GM12865 (cell line): ENCODE measurements at regions not wholly inside any gene's neighbourhood (a gene's known extent, or its start where the extent isn't known, plus 50 kb on each side); places are given as distances from the start of the nearest gene placed in this dataset.

Experiments
- DNase-seq: peaks from one replicate; pipeline ENCODE4 v3.0.0; 2010; ENCODE audit warnings: low read depth
- H3K4me3 ChIP-seq: 2 replicates; pipeline ENCODE4 v1.5.1; 2011; ENCODE audit warnings: mild to moderate bottlenecking, low read depth, low read length, control low read depth
- CTCF ChIP-seq: IDR thresholded peaks from 2 replicates; pipeline ENCODE4 v1.5.1; 2011; ENCODE audit warnings: low read length, control low read depth, low read depth, inconsistent platforms; ENCODE audit not compliant: insufficient read depth; ENCODE audit errors: missing control alignments

- no peak overlapping the region for H3K4me3 ChIP-seq
- DNase-seq, result peak; percentile 4
- TF ChIP-seq CTCF, result no peak
Observed at GRCh38 chr4:107392951-107393350, 327.1 kb downstream of the PAPSS1 start.

GRCh38 chr4:107392380-107392779, 327.7 kb downstream of the PAPSS1 start:
- no peak overlapping the region for H3K4me3 ChIP-seq
- no peak for TF ChIP-seq CTCF
- no peak for DNase-seq

GRCh38 chr4:107391630-107392028, 328.4 kb downstream of the PAPSS1 start:
- TF ChIP-seq CTCF, result no peak
- no peak overlapping the region for H3K4me3 ChIP-seq
- DNase-seq, result no peak

GRCh38 chr4:107391009-107391629, 328.9 kb downstream of the PAPSS1 start:
- no peak for DNase-seq
- no peak overlapping the region for H3K4me3 ChIP-seq
- TF ChIP-seq CTCF, result no peak

- no peak overlapping the region for H3K4me3 ChIP-seq
- no peak for DNase-seq
- no peak for TF ChIP-seq CTCF
Observed at GRCh38 chr4:107389965-107390364, 330.1 kb downstream of the PAPSS1 start.

- TF ChIP-seq CTCF, result no peak
- no peak overlapping the region for H3K4me3 ChIP-seq
- peak; percentile 54 for DNase-seq
Observed at GRCh38 chr4:107388736-107389274, 331.2 kb downstream of the PAPSS1 start.
